ENCODE measurements at regions not wholly inside any gene's neighbourhood (a gene's known extent, or its start where the extent isn't known, plus 50 kb on each side); places are given as distances from the start of the nearest gene placed in this dataset.

DNA sequence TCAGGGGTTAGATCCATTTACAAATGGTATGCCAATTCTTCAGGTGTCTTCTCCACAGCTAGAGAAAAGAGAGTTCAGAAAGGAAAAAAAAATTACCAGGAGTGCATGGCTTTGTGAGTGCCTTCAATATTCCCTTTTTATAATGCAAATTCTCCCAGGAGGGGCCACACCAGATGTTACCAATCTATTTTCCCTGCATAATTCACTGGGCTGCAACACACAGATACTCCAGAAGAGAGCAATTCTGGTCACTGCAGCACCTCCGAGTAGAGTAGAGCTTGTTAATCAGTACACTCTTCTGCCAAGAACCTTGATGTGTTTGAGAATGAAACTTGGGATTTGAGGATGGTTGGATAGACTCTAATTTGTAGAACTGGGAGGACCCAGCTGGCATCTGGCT lies 80.7 kb upstream of the SPRED1 start:
- no peaks in the 10 kb centered on the region for H3K36me3 Mint-ChIP-seq (ENCODE audit: low read depth)
- TF ChIP-seq, protein P1, sequence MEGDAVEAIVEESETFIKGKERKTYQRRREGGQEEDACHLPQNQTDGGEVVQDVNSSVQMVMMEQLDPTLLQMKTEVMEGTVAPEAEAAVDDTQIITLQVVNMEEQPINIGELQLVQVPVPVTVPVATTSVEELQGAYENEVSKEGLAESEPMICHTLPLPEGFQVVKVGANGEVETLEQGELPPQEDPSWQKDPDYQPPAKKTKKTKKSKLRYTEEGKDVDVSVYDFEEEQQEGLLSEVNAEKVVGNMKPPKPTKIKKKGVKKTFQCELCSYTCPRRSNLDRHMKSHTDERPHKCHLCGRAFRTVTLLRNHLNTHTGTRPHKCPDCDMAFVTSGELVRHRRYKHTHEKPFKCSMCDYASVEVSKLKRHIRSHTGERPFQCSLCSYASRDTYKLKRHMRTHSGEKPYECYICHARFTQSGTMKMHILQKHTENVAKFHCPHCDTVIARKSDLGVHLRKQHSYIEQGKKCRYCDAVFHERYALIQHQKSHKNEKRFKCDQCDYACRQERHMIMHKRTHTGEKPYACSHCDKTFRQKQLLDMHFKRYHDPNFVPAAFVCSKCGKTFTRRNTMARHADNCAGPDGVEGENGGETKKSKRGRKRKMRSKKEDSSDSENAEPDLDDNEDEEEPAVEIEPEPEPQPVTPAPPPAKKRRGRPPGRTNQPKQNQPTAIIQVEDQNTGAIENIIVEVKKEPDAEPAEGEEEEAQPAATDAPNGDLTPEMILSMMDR (IDR thresholded peaks at IDR 0.05), result no peak
- no peak for DNase-seq
- peaks cover 3% of the 10 kb centered on the region for H3K27me3 Mint-ChIP-seq (ENCODE audit: low read depth, poor library complexity)
- no peak overlapping the region for H3K27ac Mint-ChIP-seq
- no peak overlapping the region for H3K4me3 Mint-ChIP-seq
- peaks cover 7% of the 10 kb centered on the region for H3K4me1 Mint-ChIP-seq
- H3K9me3 Mint-ChIP-seq, result peaks cover 3% of the 10 kb centered on the region

- no peak for DNase-seq
- H3K4me3 Mint-ChIP-seq, result no peak overlapping the region
- H3K36me3 Mint-ChIP-seq (ENCODE audit: low read depth), result no peaks in the 10 kb centered on the region
Measured at GRCh38 chr15:38174691-38175090, 77.9 kb upstream of the SPRED1 start.

DNA sequence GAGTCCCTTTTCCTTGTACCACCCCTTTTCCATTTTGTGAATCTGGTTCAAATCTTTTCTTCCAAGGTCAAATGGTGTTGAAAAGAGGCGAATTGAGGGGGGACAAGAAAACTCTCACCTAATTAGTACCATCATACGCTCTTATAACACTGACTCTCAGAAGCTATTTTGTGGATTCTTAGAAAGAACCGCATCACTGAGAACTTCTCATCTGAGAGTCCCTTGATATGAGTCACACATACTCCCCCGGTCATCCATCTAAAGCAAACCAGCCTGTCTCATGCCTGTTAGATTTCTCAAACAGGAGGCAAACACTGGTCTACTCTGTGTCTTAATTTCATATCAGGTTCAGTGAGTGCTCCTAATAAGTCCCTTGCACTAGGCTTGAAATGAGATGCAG lies 76.5 kb upstream of the SPRED1 start:
- Mint-ChIP-seq H3K27me3 (ENCODE audit: low read depth, poor library complexity) (peaks cover 3% of the 10 kb centered on the region), H3K4me1 (peaks cover 7% of the 10 kb centered on the region), H3K36me3 (ENCODE audit: low read depth) (no peaks in the 10 kb centered on the region), H3K9me3 (peaks cover 3% of the 10 kb centered on the region), H3K27ac (no peak overlapping the region), H3K4me3 (no peak overlapping the region)
- DNase-seq, result no peak
- TF ChIP-seq, protein P1 (IDR thresholded peaks at IDR 0.05), result no peak

More at GRCh38 chr15:38174691-38175090, 77.9 kb upstream of the SPRED1 start:
- H3K27ac Mint-ChIP-seq, result peak overlapping the region; percentile 37
- peaks cover 3% of the 10 kb centered on the region for H3K9me3 Mint-ChIP-seq
- peaks cover 3% of the 10 kb centered on the region for H3K27me3 Mint-ChIP-seq (ENCODE audit: low read depth, poor library complexity)
- H3K4me1 Mint-ChIP-seq, result peaks cover 7% of the 10 kb centered on the region
- TF ChIP-seq, protein P1 (IDR thresholded peaks at IDR 0.05), result no peak

GRCh38 chr15:38176691-38177090 lies 75.9 kb upstream of the SPRED1 start:
- peaks cover 3% of the 10 kb centered on the region for H3K9me3 Mint-ChIP-seq
- no peak overlapping the region for H3K27ac Mint-ChIP-seq
- peaks cover 7% of the 10 kb centered on the region for H3K4me1 Mint-ChIP-seq
- no peak for DNase-seq
- H3K4me3 Mint-ChIP-seq, result no peak overlapping the region
- peaks cover 3% of the 10 kb centered on the region for H3K27me3 Mint-ChIP-seq (ENCODE audit: low read depth, poor library complexity)
- H3K36me3 Mint-ChIP-seq (ENCODE audit: low read depth), result no peaks in the 10 kb centered on the region
- TF ChIP-seq, protein P1 (IDR thresholded peaks at IDR 0.05), result no peak

DNA sequence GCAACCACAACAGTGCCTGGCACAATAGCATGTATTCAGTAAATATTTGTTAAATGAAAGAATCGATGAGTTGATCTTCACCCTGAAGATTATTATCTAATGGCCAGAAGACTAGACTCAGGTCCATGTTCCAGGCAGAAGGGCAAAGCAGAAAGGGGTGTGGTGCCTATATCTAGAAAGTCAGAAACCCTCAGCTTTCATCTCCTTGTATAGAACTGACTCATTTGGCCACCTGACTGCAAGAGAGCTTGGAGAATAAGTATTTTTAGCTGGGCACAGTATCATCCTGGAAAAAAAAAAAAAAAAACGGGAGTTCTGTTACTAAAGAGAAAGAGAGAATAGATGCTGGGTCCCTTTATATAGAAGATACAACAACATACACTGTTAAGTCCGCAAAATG lies 69.7 kb upstream of the SPRED1 start:
- no peak overlapping the region for H3K27ac Mint-ChIP-seq
- H3K9me3 Mint-ChIP-seq, result no peaks in the 10 kb centered on the region
- TF ChIP-seq, protein P1 (IDR thresholded peaks at IDR 0.05), result no peak
- no peaks in the 10 kb centered on the region for H3K27me3 Mint-ChIP-seq (ENCODE audit: low read depth, poor library complexity)
- no peak overlapping the region for H3K4me3 Mint-ChIP-seq
- peaks cover 27% of the 10 kb centered on the region for H3K4me1 Mint-ChIP-seq
- no peaks in the 10 kb centered on the region for H3K36me3 Mint-ChIP-seq (ENCODE audit: low read depth)
- no peak for DNase-seq

GRCh38 chr15:38186507-38186906 lies 66.1 kb upstream of the SPRED1 start:
- TF ChIP-seq, protein P1 (IDR thresholded peaks at IDR 0.05), result no peak
- H3K36me3 Mint-ChIP-seq (ENCODE audit: low read depth), result no peaks in the 10 kb centered on the region
- no peak overlapping the region for H3K4me3 Mint-ChIP-seq
- H3K27ac Mint-ChIP-seq, result no peak overlapping the region
- H3K9me3 Mint-ChIP-seq, result no peaks in the 10 kb centered on the region
- DNase-seq, result no peak
- H3K4me1 Mint-ChIP-seq, result peaks cover 38% of the 10 kb centered on the region
- H3K27me3 Mint-ChIP-seq (ENCODE audit: low read depth, poor library complexity), result peaks cover 6% of the 10 kb centered on the region

Measured in nephron progenitor cell (in vitro differentiated cells).